Activated CD4-positive, alpha-beta memory T cell treated with anti-CD3 and anti-CD28 coated beads for 36 hours (primary cell): ENCODE measurements at regions not wholly inside any gene's neighbourhood (a gene's known extent, or its start where the extent isn't known, plus 50 kb on each side); places are given as distances from the start of the nearest gene placed in this dataset.

Experiments
- CTCF ChIA-PET: fragments of 350-600 bp; sonication (Branson Sonifier 250); formaldehyde crosslinking; loops from one replicate; lab custom pipeline; 2021; ENCODE audit warnings: antibody characterized with exemption, inconsistent platforms; lab: Charles Lee
- POLR2A ChIA-PET: fragments of 350-600 bp; sonication (Branson Sonifier 250); formaldehyde crosslinking; loops from one replicate; lab custom pipeline; 2021; ENCODE audit warnings: antibody characterized with exemption; lab: Charles Lee
- DNase-seq: peaks from one replicate; pipeline ENCODE4 v3.0.0-alpha.2; 2020
- H3K27ac Mint-ChIP-seq: one replicate; pipeline ENCODE4 v1.8.0; 2021; ENCODE audit warnings: mixed read lengths
- H3K27me3 Mint-ChIP-seq: one replicate; pipeline ENCODE4 v1.8.0; 2021; ENCODE audit warnings: mixed read lengths
- H3K36me3 Mint-ChIP-seq: one replicate; pipeline ENCODE4 v1.8.0; 2021; ENCODE audit warnings: mixed read lengths
- H3K4me1 Mint-ChIP-seq: one replicate; pipeline ENCODE4 v1.8.0; 2021; ENCODE audit warnings: low read depth, mixed read lengths
- H3K4me3 Mint-ChIP-seq: one replicate; pipeline ENCODE4 v1.8.0; 2021; ENCODE audit warnings: mild to moderate bottlenecking, mixed read lengths
- H3K9me3 Mint-ChIP-seq: one replicate; pipeline ENCODE4 v1.8.0; 2021; ENCODE audit warnings: mixed read lengths
- intact Hi-C: fragments of 100-400 bp; cut with micrococcal nuclease; formaldehyde crosslinking; loops from one replicate; pipeline ENCODE4 v1.15.1; 2023

DNA sequence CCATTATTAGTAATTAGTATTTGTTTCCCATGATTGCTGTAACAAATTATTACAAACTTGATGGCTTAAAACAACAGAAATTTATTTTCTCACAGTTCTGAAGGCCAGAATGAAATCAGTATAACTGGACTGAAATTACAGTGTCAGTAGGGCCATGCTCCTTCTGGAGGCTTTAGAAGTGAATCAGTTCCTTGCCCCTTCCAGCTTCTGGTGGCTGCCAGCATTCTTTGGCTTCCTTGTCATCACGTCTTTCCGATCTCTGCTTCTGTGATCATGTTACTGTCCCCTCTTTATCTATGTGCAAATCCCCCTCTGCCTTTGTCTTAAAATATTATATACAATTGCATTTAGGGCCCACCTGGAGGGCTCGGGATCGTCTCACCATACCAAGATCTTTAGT lies 92.0 kb downstream of the FOXB1 start:
- POLR2A ChIA-PET = no interaction called here
- Mint-ChIP-seq H3K4me3 (no peak overlapping the region), H3K4me1 (peaks cover 3% of the 10 kb centered on the region), H3K27me3 (no peaks in the 10 kb centered on the region), H3K27ac (no peak overlapping the region), H3K36me3 (no peaks in the 10 kb centered on the region), H3K9me3 (peaks cover 2% of the 10 kb centered on the region)
- CTCF ChIA-PET = no interaction called here
- DNase-seq = no peak
- intact Hi-C loops = no loop called here

DNA sequence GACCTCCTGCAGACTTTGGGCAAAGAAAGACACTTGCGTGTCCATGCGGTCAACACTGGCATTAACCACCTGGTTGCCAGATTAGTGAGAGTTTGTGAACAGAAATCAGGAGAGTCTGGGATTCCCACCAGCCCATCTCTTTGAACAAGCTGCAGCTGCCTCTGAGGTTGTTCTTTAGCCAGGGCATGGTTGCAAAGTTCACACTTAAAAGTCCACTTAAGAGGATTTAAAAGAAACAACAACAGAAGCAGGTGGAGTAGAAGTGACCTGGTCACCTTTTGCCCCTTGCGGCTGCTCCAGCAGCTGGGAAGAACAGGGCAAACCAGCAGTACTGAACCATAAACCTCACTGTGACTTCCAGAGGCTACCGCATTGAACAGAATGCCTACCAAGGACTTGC lies 97.3 kb downstream of the FOXB1 start:
- Mint-ChIP-seq H3K27ac (no peak overlapping the region), H3K27me3 (peaks cover 11% of the 10 kb centered on the region), H3K4me3 (no peak overlapping the region), H3K36me3 (no peaks in the 10 kb centered on the region), H3K9me3 (peaks cover 2% of the 10 kb centered on the region), H3K4me1 (peaks cover 3% of the 10 kb centered on the region)
- DNase-seq = no peak
- POLR2A ChIA-PET = no interaction called here
- CTCF ChIA-PET = interaction anchor here (1.1 kb wide), 1 partner anchor 78 kb away, joined by 7 read pairs; no protein-coding TSS in a partner anchor
- intact Hi-C loops = no loop called here

GRCh38 chr15:60102748-60103147 lies 98.6 kb downstream of the FOXB1 start:
- CTCF ChIA-PET = no interaction called here
- peaks cover 16% of the 10 kb centered on the region for H3K27me3 Mint-ChIP-seq

GRCh38 chr15:60110909-60111308 lies 106.8 kb downstream of the FOXB1 start:
- intact Hi-C loops = loop anchor here (1.0 kb wide), 5 partner anchors 11 to 67 kb away; no protein-coding TSS in a partner anchor
- Mint-ChIP-seq H3K27me3 (peaks cover 8% of the 10 kb centered on the region), H3K9me3 (peaks cover 3% of the 10 kb centered on the region), H3K27ac (peak overlapping the region; percentile 80), H3K4me3 (no peak overlapping the region), H3K4me1 (peaks cover 37% of the 10 kb centered on the region), H3K36me3 (no peaks in the 10 kb centered on the region)
- ChIA-PET POLR2A (interaction anchor here (0.6 kb wide), 1 partner anchor 312 kb away, joined by 9 read pairs; no protein-coding TSS in a partner anchor), CTCF (interaction anchor here (0.7 to 1.3 kb wide), 2 partner anchors 12 to 193 kb away, joined by 3 read pairs; no protein-coding TSS in a partner anchor)
- DNase-seq = no peak

More at GRCh38 chr15:60102748-60103147, 98.6 kb downstream of the FOXB1 start:
- DNase-seq = no peak
- Mint-ChIP-seq H3K4me3 (no peak overlapping the region), H3K4me1 (peaks cover 3% of the 10 kb centered on the region), H3K36me3 (no peaks in the 10 kb centered on the region), H3K27ac (no peak overlapping the region), H3K9me3 (peaks cover 3% of the 10 kb centered on the region)
- intact Hi-C loops = no loop called here
- POLR2A ChIA-PET = no interaction called here

DNA sequence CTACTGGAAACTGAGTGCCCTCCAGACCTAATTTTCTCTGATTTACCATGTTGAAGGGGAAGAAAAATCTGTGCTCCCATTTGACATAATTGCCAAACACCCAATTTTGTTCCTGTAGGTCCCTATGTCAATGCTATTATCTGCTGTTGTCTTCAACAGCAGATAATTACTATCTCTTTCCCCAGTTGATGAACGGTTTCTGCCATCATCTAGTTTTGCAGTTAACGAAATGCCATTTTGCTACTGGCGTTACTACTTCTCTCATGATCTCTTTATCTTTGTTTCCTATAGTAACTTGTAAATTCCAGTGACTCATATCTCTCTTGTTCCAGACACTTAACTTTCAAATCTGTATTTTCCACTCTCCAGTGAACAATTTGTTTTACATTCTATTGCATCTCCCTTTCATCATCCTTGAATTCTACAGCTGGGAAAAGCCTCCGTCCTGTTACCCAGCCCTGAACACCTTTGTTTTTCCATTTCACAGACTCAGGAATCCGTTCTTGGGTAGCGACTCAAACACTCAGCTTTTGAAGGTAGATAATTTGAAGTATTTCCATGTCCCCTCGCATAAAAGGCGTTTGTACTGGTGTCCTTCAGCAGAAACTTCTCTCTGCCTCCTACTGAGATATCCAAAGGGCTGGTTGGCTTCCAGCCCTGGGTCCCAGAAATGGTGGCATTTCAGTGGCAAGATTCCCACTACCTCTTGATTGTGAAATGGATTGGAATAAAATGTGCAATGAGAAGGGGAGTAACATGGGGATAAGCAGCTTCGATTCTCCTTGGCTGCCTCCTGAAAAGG lies 111.7 kb downstream of the FOXB1 start:
- peaks cover 1% of the 10 kb centered on the region for H3K27me3 Mint-ChIP-seq
- intact Hi-C loops = no loop called here
- no peak overlapping the region for H3K4me3 Mint-ChIP-seq
- H3K9me3 Mint-ChIP-seq = no peaks in the 10 kb centered on the region
- ChIA-PET POLR2A (interaction anchor here (1.0 to 3.2 kb wide), 3 partner anchors 12 to 109 kb away, joined by 3 to 9 read pairs (median 4); no protein-coding TSS in a partner anchor), CTCF (interaction anchor here (1.0 to 2.0 kb wide), 3 partner anchors 11 to 198 kb away, joined by 3 to 6 read pairs (median 4); no protein-coding TSS in a partner anchor)
- peaks cover 42% of the 10 kb centered on the region for H3K4me1 Mint-ChIP-seq
- no peak for DNase-seq
- no peaks in the 10 kb centered on the region for H3K36me3 Mint-ChIP-seq
- peak overlapping the region; percentile 35 for H3K27ac Mint-ChIP-seq

- H3K36me3 Mint-ChIP-seq = no peaks in the 10 kb centered on the region
- CTCF ChIA-PET = interaction anchor here (1.0 to 2.0 kb wide), 3 partner anchors 11 to 198 kb away, joined by 3 to 6 read pairs (median 4); no protein-coding TSS in a partner anchor
- DNase-seq = no peak
- H3K4me1 Mint-ChIP-seq = peaks cover 43% of the 10 kb centered on the region
- peaks cover 1% of the 10 kb centered on the region for H3K27me3 Mint-ChIP-seq
- no peaks in the 10 kb centered on the region for H3K9me3 Mint-ChIP-seq
- intact Hi-C loops = no loop called here
- POLR2A ChIA-PET = interaction anchor here (1.1 to 3.2 kb wide), 2 partner anchors 11 to 110 kb away, joined by 4 to 9 read pairs; no protein-coding TSS in a partner anchor
- H3K27ac Mint-ChIP-seq = no peak overlapping the region
- no peak overlapping the region for H3K4me3 Mint-ChIP-seq
Observed at GRCh38 chr15:60116456-60117089, 112.5 kb downstream of the FOXB1 start.

DNA sequence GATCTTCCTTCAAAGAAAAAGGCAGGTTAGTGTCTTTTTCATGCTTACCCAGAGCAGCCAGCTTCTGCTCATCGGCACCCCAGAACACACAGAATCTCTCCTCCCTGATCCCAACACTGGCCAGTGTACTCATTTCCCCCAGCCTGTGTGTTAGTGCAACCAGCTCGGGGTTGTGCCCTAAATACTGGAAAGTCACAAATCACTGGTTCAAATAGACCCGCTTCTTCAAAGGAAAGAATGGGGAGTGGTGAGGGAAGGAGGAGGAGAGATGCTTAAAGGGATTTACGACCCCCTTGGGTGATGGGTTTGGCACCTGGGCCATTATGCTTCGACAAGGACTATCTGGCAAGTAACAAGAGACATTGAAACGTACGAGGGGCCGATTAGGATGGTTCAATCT lies 114.0 kb downstream of the FOXB1 start:
- no peak overlapping the region for H3K4me3 Mint-ChIP-seq
- no peak for DNase-seq
- ChIA-PET POLR2A (no interaction called here), CTCF (interaction anchor here (2.0 kb wide), 1 partner anchor 10 kb away, joined by 6 read pairs; no protein-coding TSS in a partner anchor)
- intact Hi-C loops = no loop called here
- no peaks in the 10 kb centered on the region for H3K9me3 Mint-ChIP-seq
- H3K27ac Mint-ChIP-seq = no peak overlapping the region
- H3K4me1 Mint-ChIP-seq = peaks cover 54% of the 10 kb centered on the region
- no peaks in the 10 kb centered on the region for H3K36me3 Mint-ChIP-seq
- H3K27me3 Mint-ChIP-seq = peaks cover 1% of the 10 kb centered on the region

DNA sequence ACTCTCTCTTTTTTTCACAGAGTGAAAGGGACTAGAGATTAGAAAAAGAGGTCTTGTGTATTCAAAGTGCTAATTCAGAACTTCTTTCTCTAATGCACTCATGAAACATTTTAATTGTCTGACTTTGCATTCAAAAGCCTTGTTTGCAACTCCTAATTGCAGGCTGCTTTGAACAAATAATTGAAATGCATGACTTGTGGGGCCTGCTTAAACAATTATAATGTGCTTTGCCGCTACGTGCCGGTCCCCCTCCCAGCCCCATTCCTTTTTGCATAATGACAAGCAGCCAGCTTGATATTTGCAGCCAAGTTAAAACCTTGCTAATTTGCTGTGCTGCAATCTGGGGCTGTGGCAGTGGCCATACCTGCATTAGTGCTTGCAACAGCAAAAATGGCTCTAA lies 114.5 kb downstream of the FOXB1 start:
- no peak for DNase-seq
- Mint-ChIP-seq H3K36me3 (no peaks in the 10 kb centered on the region), H3K27me3 (peaks cover 1% of the 10 kb centered on the region), H3K27ac (no peak overlapping the region), H3K9me3 (no peaks in the 10 kb centered on the region), H3K4me1 (peaks cover 54% of the 10 kb centered on the region), H3K4me3 (no peak overlapping the region)
- CTCF ChIA-PET = no interaction called here
- POLR2A ChIA-PET = no interaction called here
- intact Hi-C loops = no loop called here

DNA sequence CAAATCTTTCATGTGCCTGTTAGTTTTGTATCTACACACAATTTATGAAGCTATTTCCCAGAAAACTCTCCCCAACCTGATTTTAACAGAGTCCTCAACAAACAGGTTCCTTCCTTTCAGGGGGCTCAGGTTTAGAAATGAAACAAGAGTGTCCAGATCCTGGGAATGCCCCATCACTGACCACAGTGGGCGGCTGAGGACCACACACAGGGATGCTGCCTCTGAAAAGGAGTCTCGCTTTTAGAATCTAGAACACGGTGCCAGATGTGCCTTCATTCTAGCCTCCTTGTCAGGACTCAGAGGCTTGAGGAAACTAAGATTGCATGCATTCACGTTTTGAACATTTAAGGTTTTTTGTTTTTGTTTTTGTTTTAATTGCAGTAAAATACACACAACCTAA lies 115.0 kb downstream of the FOXB1 start:
- CTCF ChIA-PET = no interaction called here
- Mint-ChIP-seq H3K27me3 (peaks cover 1% of the 10 kb centered on the region), H3K36me3 (no peaks in the 10 kb centered on the region), H3K27ac (no peak overlapping the region), H3K4me1 (peaks cover 55% of the 10 kb centered on the region), H3K4me3 (no peak overlapping the region), H3K9me3 (no peaks in the 10 kb centered on the region)
- POLR2A ChIA-PET = interaction anchor here (1.8 kb wide), 1 partner anchor 115 kb away, joined by 4 read pairs; the partner anchor contains the start of gene FOXB1
- DNase-seq = no peak
- intact Hi-C loops = no loop called here

- Mint-ChIP-seq H3K4me1 (peaks cover 56% of the 10 kb centered on the region), H3K9me3 (no peaks in the 10 kb centered on the region), H3K4me3 (no peak overlapping the region), H3K27me3 (peaks cover 1% of the 10 kb centered on the region), H3K27ac (no peak overlapping the region), H3K36me3 (no peaks in the 10 kb centered on the region)
- intact Hi-C loops = loop anchor here (5.0 to 10.0 kb wide), 2 partner anchors 433 to 1945 kb away; partner anchors contain the start of genes BNIP2, C2CD4A and VPS13C
- DNase-seq = no peak
- CTCF ChIA-PET = interaction anchor here (1.5 kb wide), 1 partner anchor 202 kb away, joined by 8 read pairs; no protein-coding TSS in a partner anchor
- POLR2A ChIA-PET = interaction anchor here (0.8 to 1.8 kb wide), 2 partner anchors 76 to 116 kb away, joined by 3 to 4 read pairs; partner anchors contain the start of gene FOXB1
Observed at GRCh38 chr15:60120100-60120499, 116.0 kb downstream of the FOXB1 start.

GRCh38 chr15:60121845-60122244 lies 117.7 kb downstream of the FOXB1 start:
- peak overlapping the region; percentile 40 for H3K4me3 Mint-ChIP-seq

More at GRCh38 chr15:60121845-60122244, 117.7 kb downstream of the FOXB1 start:
- intact Hi-C loops = loop anchor here (1.0 to 10.0 kb wide), 3 partner anchors 11 to 1943 kb away; partner anchors contain the start of genes BNIP2, C2CD4A and VPS13C
- Mint-ChIP-seq H3K4me1 (peaks cover 58% of the 10 kb centered on the region), H3K27ac (peak overlapping the region; percentile 60), H3K9me3 (no peaks in the 10 kb centered on the region), H3K36me3 (no peaks in the 10 kb centered on the region), H3K27me3 (peaks cover 1% of the 10 kb centered on the region)
- ChIA-PET POLR2A (interaction anchor here (1.2 kb wide), 1 partner anchor 77 kb away, joined by 6 read pairs; no protein-coding TSS in a partner anchor), CTCF (interaction anchor here (1.8 kb wide), 1 partner anchor 44 kb away, joined by 4 read pairs; no protein-coding TSS in a partner anchor)
- peak; percentile 84 for DNase-seq
